HepG2 (cell line): ENCODE measurements at regions not wholly inside any gene's neighbourhood (a gene's known extent, or its start where the extent isn't known, plus 50 kb on each side); places are given as distances from the start of the nearest gene placed in this dataset.

Source experiments
- ATAC-seq: fragments of 200-7000 bp; cut with Tn5 transposase; 3 replicates; pipeline ENCODE4 v1.9.1; 2020; ENCODE audit warnings: mild to moderate bottlenecking, moderate library complexity
- BruUV-seq: library from RNA; stranded (reverse); fragments of 400-500 nt; replicated peaks from 2 replicates; lab custom pipeline; 2021; lab: Mats Ljungman, UMichigan
- CTCF ChIA-PET: fragments of 300-600 bp; formaldehyde crosslinking; extraction: SDS; loops from one replicate; lab custom pipeline; 2021; ENCODE audit warnings: low total read pairs, inconsistent platforms, low intra/inter-chr PET ratio; lab: Yijun Ruan, JAX
- POLR2A ChIA-PET: fragments of 350-600 bp; sonication (Branson Sonifier 250); formaldehyde crosslinking; loops from one replicate; lab custom pipeline; 2020; ENCODE audit warnings: antibody characterized with exemption, inconsistent platforms; lab: Yijun Ruan, JAX
- DNase-seq: peaks from one replicate; pipeline ENCODE4 v3.0.0-alpha.2; 2015; ENCODE audit warnings: low spot score
- FAIRE-seq: peaks from 3 replicates; lab custom pipeline; 2011; peaks lifted over from hg19 to GRCh38; lab: Jason Lieb, UNC
- H2AFZ ChIP-seq: one replicate; pipeline ENCODE4 v1.6.1; 2011; ENCODE audit warnings: low read length, inconsistent platforms
- H3K27ac ChIP-seq: fragments of 300-600 bp; 3 replicates; pipeline ENCODE4 v1.8.0; 2011; ENCODE audit warnings: mixed run types, mild to moderate bottlenecking, mixed read lengths, low read length, inconsistent platforms; ENCODE audit not compliant: insufficient read depth; ENCODE audit errors: extremely low read length
- H3K27me3 ChIP-seq, 2 experiments: fragments of 200-600 bp in 1 of 2; 2 replicates in 1 of 2; 3 replicates in 1 of 2; pipeline versions ENCODE4 v1.6.0 to v1.8.0; 2011; ENCODE audit warnings: low read length in 2 of 2, mild to moderate bottlenecking in 2 of 2, moderate library complexity in 2 of 2, inconsistent platforms in 1 of 2; ENCODE audit not compliant: insufficient read depth in 2 of 2, control insufficient read depth in 1 of 2
- H3K36me3 ChIP-seq, 2 experiments: fragments of 200-600 bp in 1 of 2; replicated peaks in 1 of 2; 2 replicates in 1 of 2; 3 replicates in 1 of 2; pipeline versions ENCODE4 v1.5.1 to v1.8.0; 2011; ENCODE audit warnings: low read length in 2 of 2, inconsistent platforms in 1 of 2; ENCODE audit not compliant: insufficient read depth in 2 of 2, control insufficient read depth in 1 of 2
- H3K4me1 ChIP-seq: 2 replicates; pipeline ENCODE4 v1.5.1; 2012; ENCODE audit warnings: low read length, inconsistent platforms; ENCODE audit not compliant: insufficient read depth
- H3K4me2 ChIP-seq: 2 replicates; pipeline ENCODE4 v1.6.0; 2011; ENCODE audit warnings: low read depth, low read length, inconsistent platforms
- H3K4me3 ChIP-seq, 3 experiments: fragments of 200-600 bp in 1 of 3; sonication (generic), shearing (Covaris generic) in 1 of 3; replicated peaks in 1 of 3; 2 replicates each; pipeline ENCODE4 v1.5.1; 2011 to 2016; ENCODE audit warnings: low read length in 3 of 3, inconsistent platforms in 2 of 3, low read depth in 2 of 3, mild to moderate bottlenecking in 2 of 3, control low read depth in 1 of 3, mixed read lengths in 1 of 3; ENCODE audit not compliant: insufficient read depth in 1 of 3
- H3K79me2 ChIP-seq: one replicate; pipeline ENCODE4 v1.6.1; 2011; ENCODE audit warnings: low read length, inconsistent platforms; ENCODE audit not compliant: insufficient read depth
- H3K9ac ChIP-seq: 2 replicates; pipeline ENCODE4 v1.6.0; 2011; ENCODE audit warnings: mild to moderate bottlenecking, low read depth, low read length, inconsistent platforms; ENCODE audit not compliant: insufficient read depth
- H3K9me3 ChIP-seq: 2 replicates; pipeline ENCODE4 v1.5.1; 2012; ENCODE audit warnings: mild to moderate bottlenecking, low read length
- H4K20me1 ChIP-seq: 2 replicates; pipeline ENCODE4 v1.6.0; 2011; ENCODE audit warnings: inconsistent platforms, mild to moderate bottlenecking, low read length, moderate library complexity; ENCODE audit not compliant: insufficient read depth
- CENPT ChIP-seq: sonication (generic); formaldehyde crosslinking; IDR thresholded peaks from 2 replicates; pipeline ENCODE4 v1.8.0; 2022; ENCODE audit warnings: low read depth, mild to moderate bottlenecking, moderate library complexity, missing genetic modification reagents
- FOXA1 ChIP-seq, 2 experiments: fragments of 450-650 bp in 1 of 2; sonication (generic) in 1 of 2; formaldehyde crosslinking in 1 of 2; IDR thresholded peaks; 2 replicates each; pipeline versions ENCODE4 v1.4.0 to v1.6.1; 2016 to 2020; ENCODE audit warnings: missing genetic modification reagents in 1 of 2
- GLI4 ChIP-seq: sonication (generic); formaldehyde crosslinking; IDR thresholded peaks from 2 replicates; pipeline ENCODE4 v1.5.1; 2020; ENCODE audit warnings: missing genetic modification reagents, mild to moderate bottlenecking, moderate library complexity, borderline replicate concordance
- GRHL1 ChIP-seq: sonication (generic); formaldehyde crosslinking; conservative IDR thresholded peaks from 2 replicates; pipeline ENCODE4 v1.8.0; 2022; ENCODE audit warnings: missing genetic modification reagents
- KDM5B ChIP-seq: sonication (generic); formaldehyde crosslinking; IDR thresholded peaks from 2 replicates; pipeline ENCODE4 v1.4.0; 2020; ENCODE audit warnings: missing genetic modification reagents, mild to moderate bottlenecking, borderline replicate concordance
- MIER3 ChIP-seq: IDR thresholded peaks from 2 replicates; pipeline ENCODE4 v1.6.1; 2016; ENCODE audit warnings: missing compliant biosample characterization, borderline replicate concordance
- NFE2L2 ChIP-seq: fragments of 150-350 bp; IDR thresholded peaks from 2 replicates; pipeline ENCODE4 v1.6.1; 2014; ENCODE audit warnings: low read length
- ONECUT2 ChIP-seq: sonication (generic); formaldehyde crosslinking; IDR thresholded peaks from 2 replicates; pipeline ENCODE4 v1.4.0; 2020; ENCODE audit warnings: missing genetic modification reagents
- PRMT3 ChIP-seq: sonication (generic); formaldehyde crosslinking; IDR thresholded peaks from 2 replicates; pipeline ENCODE4 v1.8.1; 2022; ENCODE audit warnings: low read depth, mild to moderate bottlenecking, moderate library complexity, missing genetic modification reagents, borderline replicate concordance
- TEAD2 ChIP-seq: sonication (generic); formaldehyde crosslinking; IDR thresholded peaks from 2 replicates; pipeline ENCODE4 v1.9.0; 2021; ENCODE audit warnings: missing genetic modification reagents
- ZFP90 ChIP-seq: sonication (generic); formaldehyde crosslinking; IDR thresholded peaks from 2 replicates; pipeline ENCODE4 v1.8.0; 2022; ENCODE audit warnings: missing genetic modification reagents, mild to moderate bottlenecking, inconsistent platforms, borderline replicate concordance
- ZNF230 ChIP-seq: sonication (generic); formaldehyde crosslinking; IDR thresholded peaks from 2 replicates; pipeline ENCODE4 v1.4.0; 2020; ENCODE audit warnings: mild to moderate bottlenecking, missing genetic modification reagents
- ZNF747 ChIP-seq: sonication (generic); formaldehyde crosslinking; IDR thresholded peaks from 2 replicates; pipeline ENCODE4 v1.8.1; 2023; ENCODE audit warnings: missing genetic modification reagents, mild to moderate bottlenecking, borderline replicate concordance
- ZNF772 ChIP-seq: sonication (generic); formaldehyde crosslinking; IDR thresholded peaks from 2 replicates; pipeline ENCODE4 v1.5.0; 2020; ENCODE audit warnings: mild to moderate bottlenecking, missing genetic modification reagents
- ZNF788 ChIP-seq: sonication (generic); formaldehyde crosslinking; IDR thresholded peaks from 2 replicates; pipeline ENCODE4 v1.5.0; 2020; ENCODE audit warnings: mild to moderate bottlenecking, missing genetic modification reagents, borderline replicate concordance
- WGBS: methylation state at CpG from one replicate; pipeline ENCODE4 v1.1.6; 2017; ENCODE audit warnings: low lambda C conversion rate; 5-methylcytosine and 5-hydroxymethylcytosine counted together
- in situ Hi-C: cut with HindIII; loops from 2 replicates; pipeline ENCODE4 v1.10.0; 2017; ENCODE audit warnings: low pct_unique_long_range_greater_than_20kb; ENCODE audit not compliant: extremely low pct_ligation_motif_present
- intact Hi-C: fragments of 100-400 bp; cut with micrococcal nuclease; formaldehyde crosslinking; loops from one replicate; pipeline ENCODE4 v1.10.0; 2022; ENCODE audit not compliant: unreplicated experiment
- TF ChIP-seq, protein P1 (sequence below): sonication (generic); formaldehyde crosslinking; IDR thresholded peaks from 2 replicates; pipeline ENCODE4 v1.9.0; 2021; ENCODE audit warnings: missing genetic modification reagents, borderline replicate concordance
- TF ChIP-seq, protein P2 (sequence below): sonication (generic); formaldehyde crosslinking; IDR thresholded peaks from 2 replicates; pipeline ENCODE4 v1.8.1; 2023; ENCODE audit warnings: missing genetic modification reagents, inconsistent platforms, borderline replicate concordance
- TF ChIP-seq, protein P3 (sequence below): sonication (generic); formaldehyde crosslinking; IDR thresholded peaks from 2 replicates; pipeline ENCODE4 v1.5.1; 2020; ENCODE audit warnings: mild to moderate bottlenecking, moderate library complexity, missing genetic modification reagents

- TF ChIP-seq ONECUT2 (CRISPR knock-in tag) (no peak), FOXA1 (IDR thresholded peaks at IDR 0.05) (no peak), FOXA1 (CRISPR knock-in tag; IDR thresholded peaks at IDR 0.05) (no peak), TEAD2 (CRISPR knock-in tag) (no peak), ZNF230 (no peak), KDM5B (CRISPR knock-in tag) (no peak), PRMT3 (no peak), ZNF747 (CRISPR knock-in tag) (no peak), MIER3 (no peak)
- TF ChIP-seq, protein P1, sequence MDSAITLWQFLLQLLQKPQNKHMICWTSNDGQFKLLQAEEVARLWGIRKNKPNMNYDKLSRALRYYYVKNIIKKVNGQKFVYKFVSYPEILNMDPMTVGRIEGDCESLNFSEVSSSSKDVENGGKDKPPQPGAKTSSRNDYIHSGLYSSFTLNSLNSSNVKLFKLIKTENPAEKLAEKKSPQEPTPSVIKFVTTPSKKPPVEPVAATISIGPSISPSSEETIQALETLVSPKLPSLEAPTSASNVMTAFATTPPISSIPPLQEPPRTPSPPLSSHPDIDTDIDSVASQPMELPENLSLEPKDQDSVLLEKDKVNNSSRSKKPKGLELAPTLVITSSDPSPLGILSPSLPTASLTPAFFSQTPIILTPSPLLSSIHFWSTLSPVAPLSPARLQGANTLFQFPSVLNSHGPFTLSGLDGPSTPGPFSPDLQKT (CRISPR knock-in tag) = no peak
- TF ChIP-seq, all 625 proteins: peak for 0
These were observed 567.3 kb upstream of the ZNF717 start (continued) for GRCh38 chr3:76352511-76353284.

DNA sequence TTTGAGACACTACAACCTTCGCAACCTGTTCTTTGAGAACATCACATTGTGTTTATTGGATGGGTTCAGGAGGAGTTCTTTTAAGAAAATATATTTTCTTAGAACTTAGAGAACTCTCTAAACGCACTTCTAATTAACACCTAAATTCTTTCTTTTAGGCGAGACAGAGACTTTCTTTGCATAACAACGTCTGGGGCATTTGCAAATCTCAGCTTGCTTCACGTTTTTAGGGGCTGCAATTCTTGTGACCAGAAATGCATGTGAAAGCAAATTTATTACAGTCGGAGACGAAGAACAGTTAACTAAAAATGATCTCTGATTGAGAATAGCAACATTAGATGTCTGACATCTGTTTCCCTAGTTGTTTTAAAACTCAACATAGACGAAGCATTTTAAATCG, 568.3 kb upstream of the ZNF717 start:
- Histone ChIP-seq H3K4me1 (peaks cover 11% of the 10 kb centered on the region), H3K9ac (no peak overlapping the region), H2AFZ (no peak overlapping the region), H3K9me3 (no peaks in the 10 kb centered on the region), H3K27ac (no peak overlapping the region), H3K36me3 (no peaks in the 10 kb centered on the region), H3K4me3 (no peak overlapping the region), H3K79me2 (no peaks in the 10 kb centered on the region), H3K27me3 (no peaks in the 10 kb centered on the region), H3K4me2 (no peak overlapping the region), H4K20me1 (no peaks in the 10 kb centered on the region)
- FAIRE-seq (no peak), DNase-seq (no peak), ATAC-seq (no peak)
- intact Hi-C loops (no loop called here), in situ Hi-C loops (no loop called here)
- WGBS = 36% methylated on average over 9 of the region's 9 CpGs
- BruUV-seq = no TSS peak
- ChIA-PET CTCF (no interaction called here), POLR2A (no interaction called here)
- TF ChIP-seq ZFP90 (CRISPR knock-in tag) = no peak
- no peak for TF ChIP-seq CENPT
- TF ChIP-seq NFE2L2 = no peak
- TF ChIP-seq, protein P2, sequence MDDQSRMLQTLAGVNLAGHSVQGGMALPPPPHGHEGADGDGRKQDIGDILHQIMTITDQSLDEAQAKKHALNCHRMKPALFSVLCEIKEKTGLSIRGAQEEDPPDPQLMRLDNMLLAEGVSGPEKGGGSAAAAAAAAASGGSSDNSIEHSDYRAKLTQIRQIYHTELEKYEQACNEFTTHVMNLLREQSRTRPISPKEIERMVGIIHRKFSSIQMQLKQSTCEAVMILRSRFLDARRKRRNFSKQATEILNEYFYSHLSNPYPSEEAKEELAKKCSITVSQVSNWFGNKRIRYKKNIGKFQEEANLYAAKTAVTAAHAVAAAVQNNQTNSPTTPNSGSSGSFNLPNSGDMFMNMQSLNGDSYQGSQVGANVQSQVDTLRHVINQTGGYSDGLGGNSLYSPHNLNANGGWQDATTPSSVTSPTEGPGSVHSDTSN (CRISPR knock-in tag) = no peak
- TF ChIP-seq GRHL1 = no peak
- no peak for TF ChIP-seq ZNF772
- TF ChIP-seq GLI4 (CRISPR knock-in tag) = no peak
- no peak for TF ChIP-seq ZNF788 (CRISPR knock-in tag)
- TF ChIP-seq, protein P3, sequence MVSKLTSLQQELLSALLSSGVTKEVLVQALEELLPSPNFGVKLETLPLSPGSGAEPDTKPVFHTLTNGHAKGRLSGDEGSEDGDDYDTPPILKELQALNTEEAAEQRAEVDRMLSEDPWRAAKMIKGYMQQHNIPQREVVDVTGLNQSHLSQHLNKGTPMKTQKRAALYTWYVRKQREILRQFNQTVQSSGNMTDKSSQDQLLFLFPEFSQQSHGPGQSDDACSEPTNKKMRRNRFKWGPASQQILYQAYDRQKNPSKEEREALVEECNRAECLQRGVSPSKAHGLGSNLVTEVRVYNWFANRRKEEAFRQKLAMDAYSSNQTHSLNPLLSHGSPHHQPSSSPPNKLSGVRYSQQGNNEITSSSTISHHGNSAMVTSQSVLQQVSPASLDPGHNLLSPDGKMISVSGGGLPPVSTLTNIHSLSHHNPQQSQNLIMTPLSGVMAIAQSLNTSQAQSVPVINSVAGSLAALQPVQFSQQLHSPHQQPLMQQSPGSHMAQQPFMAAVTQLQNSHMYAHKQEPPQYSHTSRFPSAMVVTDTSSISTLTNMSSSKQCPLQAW (CRISPR knock-in tag) = no peak
